ENCODE measurements at regions not wholly inside any gene's neighbourhood (a gene's known extent, or its start where the extent isn't known, plus 50 kb on each side); places are given as distances from the start of the nearest gene placed in this dataset.
"Not testable (repeated sequence)": the region's sequence is repeated elsewhere in the genome, so short reads cannot be mapped to it uniquely, and the experiment has no call there.

- intact Hi-C loops (cut with DNase I; ENCODE audit: low total_unique reads) = no loop called here
- no peak overlapping the region for H3K27ac ChIP-seq
- no peaks in the 10 kb centered on the region for H3K4me1 ChIP-seq
- H3K27me3 ChIP-seq = no peaks in the 10 kb centered on the region
- no peak for DNase-seq
- H3K36me3 ChIP-seq = no peaks in the 10 kb centered on the region
- no peak overlapping the region for H3K4me3 ChIP-seq
- TF ChIP-seq POLR2A (IDR thresholded peaks at IDR 0.05) = no peak
- no peaks in the 10 kb centered on the region for H3K9me3 ChIP-seq
Measured at GRCh38 chr7:120189623-120190022, 83.4 kb upstream of the KCND2 start.

GRCh38 chr7:120190109-120190508, 82.9 kb upstream of the KCND2 start:
- Histone ChIP-seq H3K9me3 (no peaks in the 10 kb centered on the region), H3K27ac (no peak overlapping the region), H3K4me3 (no peak overlapping the region), H3K36me3 (no peaks in the 10 kb centered on the region), H3K27me3 (no peaks in the 10 kb centered on the region), H3K4me1 (no peaks in the 10 kb centered on the region)
- intact Hi-C loops (cut with DNase I; ENCODE audit: low total_unique reads) = no loop called here
- DNase-seq = no peak
- TF ChIP-seq POLR2A (IDR thresholded peaks at IDR 0.05) = no peak
- no peak for TF ChIP-seq CTCF (IDR thresholded peaks at IDR 0.05)

GRCh38 chr7:120190566-120190965, 82.4 kb upstream of the KCND2 start:
- Histone ChIP-seq H3K4me1 (no peaks in the 10 kb centered on the region), H3K27ac (no peak overlapping the region), H3K9me3 (no peaks in the 10 kb centered on the region), H3K4me3 (no peak overlapping the region), H3K27me3 (no peaks in the 10 kb centered on the region), H3K36me3 (no peaks in the 10 kb centered on the region)
- TF ChIP-seq CTCF (IDR thresholded peaks at IDR 0.05) (no peak), POLR2A (IDR thresholded peaks at IDR 0.05) (no peak)
- DNase-seq = no peak
- intact Hi-C loops (cut with DNase I; ENCODE audit: low total_unique reads) = no loop called here

- DNase-seq; H3K4me3 ChIP-seq; intact Hi-C loops (cut with DNase I; ENCODE audit: low total_unique reads); H3K27ac ChIP-seq; H3K36me3 ChIP-seq; H3K27me3 ChIP-seq; H3K4me1 ChIP-seq; H3K9me3 ChIP-seq: not testable (repeated sequence)
Measured at GRCh38 chr7:120191423-120191822, 81.6 kb upstream of the KCND2 start.

GRCh38 chr7:120201290-120201689, 71.7 kb upstream of the KCND2 start:
- H3K36me3 ChIP-seq = no peaks in the 10 kb centered on the region
- no peaks in the 10 kb centered on the region for H3K9me3 ChIP-seq
- no peak for DNase-seq
- intact Hi-C loops (cut with DNase I; ENCODE audit: low total_unique reads) = no loop called here
- no peak overlapping the region for H3K4me3 ChIP-seq
- H3K27me3 ChIP-seq = no peaks in the 10 kb centered on the region
- H3K27ac ChIP-seq = no peak overlapping the region
- TF ChIP-seq CTCF (IDR thresholded peaks at IDR 0.05) = no peak
- TF ChIP-seq POLR2A (IDR thresholded peaks at IDR 0.05) = no peak
- H3K4me1 ChIP-seq = no peaks in the 10 kb centered on the region

- H3K27me3 ChIP-seq = no peaks in the 10 kb centered on the region
- H3K27ac ChIP-seq = no peak overlapping the region
- H3K4me1 ChIP-seq = no peaks in the 10 kb centered on the region
- H3K4me3 ChIP-seq = no peak overlapping the region
- no peaks in the 10 kb centered on the region for H3K9me3 ChIP-seq
- H3K36me3 ChIP-seq = no peaks in the 10 kb centered on the region
- intact Hi-C loops (cut with DNase I; ENCODE audit: low total_unique reads) = no loop called here
- TF ChIP-seq POLR2A (IDR thresholded peaks at IDR 0.05) = no peak
- TF ChIP-seq CTCF (IDR thresholded peaks at IDR 0.05) = no peak
- DNase-seq = no peak
Measured at GRCh38 chr7:120205101-120205500, 67.9 kb upstream of the KCND2 start.
